NT2/D1 (cell line): ENCODE measurements at regions not wholly inside any gene's neighbourhood (a gene's known extent, or its start where the extent isn't known, plus 50 kb on each side); places are given as distances from the start of the nearest gene placed in this dataset.

Experiments
- DNase-seq: peaks from one replicate; pipeline ENCODE4 v3.0.0-alpha.2; 2011; ENCODE audit warnings: low read depth, low spot score
- H3K27me3 ChIP-seq: 2 replicates; pipeline ENCODE4 v1.6.0; 2011; ENCODE audit warnings: mild to moderate bottlenecking; ENCODE audit not compliant: insufficient read length, insufficient read depth
- H3K36me3 ChIP-seq: 2 replicates; pipeline ENCODE4 v1.6.1; 2011; ENCODE audit warnings: mild to moderate bottlenecking, low read length, mixed read lengths; ENCODE audit not compliant: insufficient read depth, insufficient read length
- H3K4me1 ChIP-seq: 2 replicates; pipeline ENCODE4 v1.5.1; 2011; ENCODE audit not compliant: insufficient read depth, insufficient read length
- H3K4me3 ChIP-seq: 2 replicates; pipeline ENCODE4 v1.5.1; 2011; ENCODE audit warnings: low read depth; ENCODE audit not compliant: insufficient read length
- H3K9ac ChIP-seq: 2 replicates; pipeline ENCODE4 v1.6.0; 2011; ENCODE audit warnings: low read depth; ENCODE audit not compliant: insufficient read length
- H3K9me3 ChIP-seq: 2 replicates; pipeline ENCODE4 v1.5.1; 2011; ENCODE audit warnings: mild to moderate bottlenecking, low read length; ENCODE audit not compliant: insufficient read depth
- SUZ12 ChIP-seq: IDR thresholded peaks from 2 replicates; pipeline ENCODE4 v1.6.1; 2011; ENCODE audit not compliant: insufficient read length, insufficient read depth; ENCODE audit errors: extremely low read depth
- YY1 ChIP-seq: IDR thresholded peaks from 2 replicates; pipeline ENCODE4 v1.6.1; 2011; ENCODE audit not compliant: insufficient read length, insufficient read depth
- ZNF274 ChIP-seq: IDR thresholded peaks from 2 replicates; pipeline ENCODE4 v1.6.1; 2011; ENCODE audit warnings: mild to moderate bottlenecking, low read depth, low read length

GRCh38 chr4:22062676-22063075, 114.1 kb upstream of the KCNIP4 start:
- no peak for DNase-seq
- Histone ChIP-seq H3K27me3 (no peaks in the 10 kb centered on the region), H3K4me3 (no peak overlapping the region), H3K4me1 (no peaks in the 10 kb centered on the region), H3K9me3 (no peaks in the 10 kb centered on the region), H3K36me3 (no peaks in the 10 kb centered on the region), H3K9ac (no peak overlapping the region)
- TF ChIP-seq SUZ12 (no peak), ZNF274 (no peak), YY1 (no peak)

- Histone ChIP-seq H3K27me3 (no peaks in the 10 kb centered on the region), H3K9ac (no peak overlapping the region), H3K9me3 (no peaks in the 10 kb centered on the region), H3K4me1 (no peaks in the 10 kb centered on the region), H3K36me3 (no peaks in the 10 kb centered on the region), H3K4me3 (no peak overlapping the region)
- DNase-seq, result no peak
- TF ChIP-seq ZNF274 (no peak), SUZ12 (no peak), YY1 (no peak)
These were observed 107.4 kb upstream of the KCNIP4 start for GRCh38 chr4:22055954-22056353.

DNA sequence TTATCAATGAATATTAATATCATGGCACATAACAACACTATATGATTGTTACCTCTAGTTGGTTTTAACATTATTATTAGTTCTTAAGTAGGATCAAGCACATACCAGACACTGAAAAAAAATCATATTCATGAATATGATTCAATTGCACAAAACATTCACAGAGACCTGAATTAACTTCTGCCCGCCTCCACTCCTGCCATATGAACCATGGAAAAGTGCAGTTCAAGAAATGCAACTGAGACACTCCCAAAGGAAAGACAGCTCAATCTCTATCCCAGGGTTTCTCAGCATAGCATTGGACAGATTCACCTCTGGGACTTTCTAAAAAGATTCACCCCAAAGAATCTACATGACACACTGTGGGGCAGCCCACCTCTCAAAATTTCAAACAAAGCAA, 103.5 kb upstream of the KCNIP4 start:
- H3K27me3 ChIP-seq, result no peaks in the 10 kb centered on the region
- DNase-seq, result no peak
- H3K36me3 ChIP-seq, result no peaks in the 10 kb centered on the region
- no peak for TF ChIP-seq YY1
- TF ChIP-seq SUZ12, result no peak
- TF ChIP-seq ZNF274, result no peak
- no peaks in the 10 kb centered on the region for H3K4me1 ChIP-seq
- H3K4me3 ChIP-seq, result no peak overlapping the region
- no peaks in the 10 kb centered on the region for H3K9me3 ChIP-seq
- H3K9ac ChIP-seq, result no peak overlapping the region

- no peak overlapping the region for H3K4me3 ChIP-seq
- TF ChIP-seq ZNF274 (no peak), SUZ12 (no peak), YY1 (no peak)
- H3K4me1 ChIP-seq, result no peaks in the 10 kb centered on the region
- no peaks in the 10 kb centered on the region for H3K36me3 ChIP-seq
- no peak overlapping the region for H3K9ac ChIP-seq
- H3K27me3 ChIP-seq, result no peaks in the 10 kb centered on the region
- no peak for DNase-seq
- H3K9me3 ChIP-seq, result no peaks in the 10 kb centered on the region
These were observed 99.8 kb upstream of the KCNIP4 start for GRCh38 chr4:22048323-22048722.

DNA sequence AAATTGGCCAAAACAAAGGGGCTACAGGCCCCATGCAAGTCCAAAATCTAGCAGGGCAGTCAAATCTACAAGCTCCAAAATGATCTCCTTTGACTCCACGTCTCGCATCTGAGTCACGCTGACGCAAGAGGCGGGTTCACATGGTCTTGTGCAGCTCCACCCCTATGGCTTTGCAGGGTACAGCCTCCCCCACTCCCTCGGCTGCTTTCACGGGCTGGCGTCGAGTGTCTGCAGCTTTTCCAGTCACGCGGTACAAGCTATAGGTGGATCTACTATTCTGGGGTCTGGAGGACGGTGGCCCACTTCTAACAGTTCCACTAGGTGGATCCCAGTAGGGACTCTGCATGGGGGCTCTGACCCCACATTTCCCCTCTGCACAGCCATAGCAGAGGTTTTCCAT, 99.2 kb upstream of the KCNIP4 start:
- H3K27me3 ChIP-seq, result no peaks in the 10 kb centered on the region
- no peaks in the 10 kb centered on the region for H3K9me3 ChIP-seq
- no peak overlapping the region for H3K9ac ChIP-seq
- TF ChIP-seq ZNF274 (no peak), YY1 (no peak), SUZ12 (no peak)
- no peak overlapping the region for H3K4me3 ChIP-seq
- H3K4me1 ChIP-seq, result no peaks in the 10 kb centered on the region
- H3K36me3 ChIP-seq, result no peaks in the 10 kb centered on the region
- no peak for DNase-seq

GRCh38 chr4:22045051-22045630, 96.6 kb upstream of the KCNIP4 start:
- no peaks in the 10 kb centered on the region for H3K36me3 ChIP-seq
- no peak for TF ChIP-seq SUZ12
- TF ChIP-seq ZNF274, result no peak
- no peak for TF ChIP-seq YY1
- peaks cover 11% of the 10 kb centered on the region; the same call in 1 of the 2 replicates for H3K9me3 ChIP-seq
- no peak overlapping the region for H3K9ac ChIP-seq
- H3K4me3 ChIP-seq, result no peak overlapping the region
- no peaks in the 10 kb centered on the region for H3K27me3 ChIP-seq
- no peak for DNase-seq
- H3K4me1 ChIP-seq, result no peaks in the 10 kb centered on the region

GRCh38 chr4:22031423-22031822, 82.9 kb upstream of the KCNIP4 start:
- no peak for TF ChIP-seq ZNF274
- TF ChIP-seq SUZ12, result no peak
- TF ChIP-seq YY1, result no peak
- H3K27me3 ChIP-seq, result no peaks in the 10 kb centered on the region

More at GRCh38 chr4:22031423-22031822, 82.9 kb upstream of the KCNIP4 start:
- no peaks in the 10 kb centered on the region for H3K36me3 ChIP-seq
- H3K9me3 ChIP-seq, result peaks cover 6% of the 10 kb centered on the region
- no peak for DNase-seq
- no peak overlapping the region for H3K4me3 ChIP-seq
- H3K9ac ChIP-seq, result no peak overlapping the region
- H3K4me1 ChIP-seq, result no peaks in the 10 kb centered on the region
